Right lobe of liver (tissue), 6 donors: ENCODE measurements at regions not wholly inside any gene's neighbourhood (a gene's known extent, or its start where the extent isn't known, plus 50 kb on each side); places are given as distances from the start of the nearest gene placed in this dataset.

ENCODE experiments used
- ATAC-seq, 4 donors: fragments of 200-7000 bp; cut with Tn5 transposase; one replicate each; pipeline ENCODE4 v1.9.1; 2020; ENCODE audit warnings: mild to moderate bottlenecking in 4 of 4, moderate library complexity in 4 of 4
- DNase-seq, 3 donors: peaks; one replicate each; pipeline ENCODE4 v3.0.0-alpha.2; 2020
- H3K27ac ChIP-seq, 3 donors: fragments of 200-600 bp; one replicate each; pipeline ENCODE4 v1.8.0; 2022
- H3K27me3 ChIP-seq, 2 donors: fragments of 200-600 bp; one replicate each; pipeline ENCODE4 v1.8.0; 2022
- H3K36me3 ChIP-seq, 4 donors: fragments of 200-600 bp; sonication (generic) in 1 of 4; one replicate each; pipeline versions ENCODE4 v1.5.1 to v1.8.0; 2017 to 2022; ENCODE audit warnings: control low read depth in 1 of 4
- H3K4me1 ChIP-seq, 4 donors: fragments of 200-600 bp; sonication (generic) in 1 of 4; one replicate each; pipeline versions ENCODE4 v1.5.1 to v1.8.0; 2017 to 2022; ENCODE audit warnings: control low read depth in 1 of 4
- H3K4me3 ChIP-seq, 3 donors: fragments of 200-600 bp; one replicate each; pipeline ENCODE4 v1.8.0; 2022
- H3K9me3 ChIP-seq, 4 donors: fragments of 200-600 bp; sonication (generic) in 1 of 4; one replicate each; pipeline versions ENCODE4 v1.5.1 to v1.8.0; 2017 to 2022; ENCODE audit warnings: control low read depth in 1 of 4
- POLR2A ChIP-seq: fragments of 450-650 bp; IDR thresholded peaks from one replicate; pipeline ENCODE4 v1.6.1; 2017; ENCODE audit warnings: antibody characterized with exemption, mild to moderate bottlenecking
- WGBS: methylation state at CpG from one replicate; pipeline ENCODE4 v1.1.6; 2018; ENCODE audit warnings: low coverage, low lambda C conversion rate; ENCODE audit not compliant: insufficient coverage; ENCODE audit errors: missing lambda C conversion rate; 5-methylcytosine and 5-hydroxymethylcytosine counted together
- intact Hi-C, 2 donors: fragments of 100-400 bp; cut with DNase I; formaldehyde crosslinking; loops; one replicate each; pipeline versions ENCODE4 v1.11.2 to v1.14.1; 2022
- TF ChIP-seq, protein P1 (sequence below), 4 donors: fragments of 200-600 bp in 3 of 4; fragments of 450-650 bp in 1 of 4; IDR thresholded peaks; one replicate each; pipeline versions ENCODE4 v1.5.1 to v1.8.0; 2016 to 2022; ENCODE audit warnings: antibody characterized with exemption in 4 of 4, mild to moderate bottlenecking in 2 of 4
- donor health status: DM: no; HTN: yes; CAD: no.
- donor health status: DM: no; HTN: no; CAD: no.
- donor health status: DM: no; HTN: no; CAD: no.
- donor health status: DM: no; HTN: yes; CAD: no.
- donor health status: DM: no; HTN: yes; CAD: no.

DNA sequence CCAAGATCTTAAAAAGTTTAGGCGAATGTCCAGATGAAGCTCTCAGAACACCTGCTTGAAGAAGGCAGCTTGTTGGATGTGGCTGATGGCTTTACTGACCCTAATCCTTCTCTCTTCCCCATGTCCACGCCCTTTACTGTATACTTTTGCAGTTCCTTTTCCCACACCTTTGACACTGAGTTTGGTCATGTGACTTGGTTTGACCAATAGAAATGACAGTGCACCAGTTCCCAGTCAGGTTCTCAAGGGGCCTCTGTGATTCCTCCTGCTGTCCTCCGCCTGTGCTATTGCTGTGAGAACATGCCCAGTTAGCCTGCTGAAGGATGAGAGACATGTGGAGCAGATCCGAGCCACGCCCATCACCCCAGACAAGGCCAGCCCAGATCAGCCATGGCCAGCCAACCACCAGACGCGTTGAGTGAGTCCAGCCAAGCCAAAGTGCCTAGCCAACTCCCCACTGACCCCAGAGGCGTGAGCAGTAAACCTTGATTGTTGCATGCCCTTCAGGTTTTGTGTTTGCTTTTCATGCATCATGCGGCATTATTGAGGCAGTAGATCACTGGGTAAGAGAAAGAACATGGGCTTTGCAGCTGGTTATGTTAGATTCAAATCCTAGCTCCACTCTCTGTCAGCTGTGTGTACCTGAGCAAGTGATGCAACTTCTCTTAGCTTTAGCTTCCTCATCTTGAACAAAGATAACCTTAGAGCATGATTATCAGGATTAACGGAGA, 258.0 kb upstream of the SIX2 start:
- intact Hi-C loops: no loop called here
- Histone ChIP-seq H3K27ac (no peak overlapping the region), H3K36me3 (no peaks in the 10 kb centered on the region), H3K4me1 (no peaks in the 10 kb centered on the region), H3K27me3 (no peaks in the 10 kb centered on the region), H3K9me3 (no peaks in the 10 kb centered on the region), H3K4me3 (no peak overlapping the region)
- ATAC-seq (peak; percentile 17 to 92 (median 64)), DNase-seq (peak in 2 of 3 donors; percentile 54 to 59)
- no peak for TF ChIP-seq POLR2A
- TF ChIP-seq, protein P1, sequence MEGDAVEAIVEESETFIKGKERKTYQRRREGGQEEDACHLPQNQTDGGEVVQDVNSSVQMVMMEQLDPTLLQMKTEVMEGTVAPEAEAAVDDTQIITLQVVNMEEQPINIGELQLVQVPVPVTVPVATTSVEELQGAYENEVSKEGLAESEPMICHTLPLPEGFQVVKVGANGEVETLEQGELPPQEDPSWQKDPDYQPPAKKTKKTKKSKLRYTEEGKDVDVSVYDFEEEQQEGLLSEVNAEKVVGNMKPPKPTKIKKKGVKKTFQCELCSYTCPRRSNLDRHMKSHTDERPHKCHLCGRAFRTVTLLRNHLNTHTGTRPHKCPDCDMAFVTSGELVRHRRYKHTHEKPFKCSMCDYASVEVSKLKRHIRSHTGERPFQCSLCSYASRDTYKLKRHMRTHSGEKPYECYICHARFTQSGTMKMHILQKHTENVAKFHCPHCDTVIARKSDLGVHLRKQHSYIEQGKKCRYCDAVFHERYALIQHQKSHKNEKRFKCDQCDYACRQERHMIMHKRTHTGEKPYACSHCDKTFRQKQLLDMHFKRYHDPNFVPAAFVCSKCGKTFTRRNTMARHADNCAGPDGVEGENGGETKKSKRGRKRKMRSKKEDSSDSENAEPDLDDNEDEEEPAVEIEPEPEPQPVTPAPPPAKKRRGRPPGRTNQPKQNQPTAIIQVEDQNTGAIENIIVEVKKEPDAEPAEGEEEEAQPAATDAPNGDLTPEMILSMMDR (IDR thresholded peaks at IDR 0.05): no peak
- 79% methylated on average over 7 of the region's 10 CpGs for WGBS

DNA sequence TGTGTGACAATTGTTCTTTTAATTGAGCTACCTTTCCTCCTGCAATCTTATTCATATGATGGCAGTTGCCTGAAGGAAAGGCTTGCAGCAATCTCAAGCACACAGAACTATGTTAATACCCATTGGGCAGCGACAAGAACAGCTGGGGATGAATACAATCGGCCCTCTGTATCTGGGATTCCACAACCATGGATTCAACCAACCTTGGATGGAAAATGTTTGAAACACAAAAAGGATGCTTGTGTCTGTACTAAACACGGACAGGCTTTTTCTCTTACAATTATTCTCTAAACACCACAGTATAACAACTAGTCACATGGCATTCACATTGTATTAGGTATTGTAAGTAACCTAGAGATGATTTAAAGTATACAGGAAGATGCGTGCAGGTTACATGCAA, 256.1 kb upstream of the SIX2 start:
- Histone ChIP-seq H3K36me3 (no peaks in the 10 kb centered on the region), H3K27ac (no peak overlapping the region), H3K9me3 (no peaks in the 10 kb centered on the region), H3K27me3 (no peaks in the 10 kb centered on the region), H3K4me3 (no peak overlapping the region), H3K4me1 (no peaks in the 10 kb centered on the region)
- no peak for TF ChIP-seq POLR2A
- TF ChIP-seq, protein P1 (IDR thresholded peaks at IDR 0.05): no peak
- no peak for ATAC-seq
- DNase-seq: no peak
- WGBS: 88% methylated on average over 4 of the region's 4 CpGs
- intact Hi-C loops: no loop called here

DNA sequence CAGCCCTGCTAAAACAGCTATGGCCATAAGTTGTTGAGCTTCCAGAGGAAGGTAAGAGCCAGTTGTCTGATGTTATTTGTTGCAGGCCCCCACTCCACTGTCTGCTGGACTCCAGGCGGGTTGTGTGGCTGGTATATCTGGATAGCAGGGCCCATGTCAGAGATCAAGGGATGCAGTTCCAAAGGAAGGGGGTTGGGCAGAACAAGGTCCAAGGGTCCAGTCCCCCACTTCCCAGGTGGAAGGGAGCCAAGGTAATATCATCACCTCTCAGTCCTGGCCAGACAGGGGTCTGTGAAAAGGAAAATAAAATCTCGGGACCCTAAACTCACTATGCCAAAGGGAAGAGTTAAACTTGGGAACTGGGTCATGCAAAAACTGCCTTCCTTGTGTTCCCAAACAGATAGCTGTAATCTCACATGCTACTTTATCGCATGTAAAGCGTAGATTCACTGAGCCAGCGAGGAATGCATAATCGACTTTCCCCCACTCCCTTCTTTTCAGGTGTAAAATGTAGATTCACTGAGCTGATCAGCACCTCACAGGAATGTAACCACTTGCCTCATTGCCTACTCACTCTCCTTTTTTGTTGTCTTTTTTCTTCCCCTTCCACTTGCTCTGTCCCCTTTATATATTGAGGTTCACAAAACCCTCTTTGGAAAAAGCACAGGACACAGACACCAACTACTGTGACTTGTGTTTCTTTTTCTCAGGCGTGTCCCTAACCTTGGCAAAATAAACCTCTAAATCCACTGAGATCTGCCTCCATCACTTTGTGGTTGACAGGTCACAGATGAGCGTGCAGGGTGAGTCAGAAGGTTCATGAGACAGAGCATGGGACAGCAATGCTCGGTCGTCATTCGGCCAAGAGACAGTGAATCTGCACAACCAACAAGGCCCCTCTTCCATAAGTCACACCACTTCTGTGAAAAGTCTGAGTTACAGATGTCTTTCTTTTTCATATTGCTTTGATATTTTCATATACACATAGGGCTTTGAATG, 255.3 kb upstream of the SIX2 start:
- intact Hi-C loops: no loop called here
- ATAC-seq (no peak), DNase-seq (no peak)

DNA sequence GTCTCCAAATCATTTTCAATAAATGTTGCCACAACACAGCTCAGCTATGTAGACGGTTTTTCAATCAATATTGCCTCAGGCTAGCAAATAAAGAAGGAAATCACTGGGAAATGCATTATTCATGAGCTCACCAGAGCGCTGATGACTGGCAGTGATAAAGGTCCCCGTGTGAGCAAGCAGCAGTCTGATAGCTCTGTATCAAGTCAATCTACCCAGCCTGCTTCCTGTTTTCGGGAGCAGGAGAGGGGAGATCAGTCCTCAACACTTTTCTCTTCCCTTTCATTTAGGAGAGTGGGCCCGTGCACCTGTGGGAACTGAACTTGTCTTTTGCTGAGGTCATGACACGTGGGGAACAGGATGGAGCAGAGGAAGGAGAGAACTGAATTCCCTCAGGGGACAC, 253.9 kb upstream of the SIX2 start:
- DNase-seq: no peak
- no peak overlapping the region for H3K27ac ChIP-seq
- ATAC-seq: peak in 1 of 4 donors; percentile 81
- H3K4me3 ChIP-seq: no peak overlapping the region
- TF ChIP-seq, protein P1 (IDR thresholded peaks at IDR 0.05): no peak
- TF ChIP-seq POLR2A: no peak
- peaks cover 0 to 17% (median 6%) of the 10 kb centered on the region in 4 donors for H3K4me1 ChIP-seq
- intact Hi-C loops: no loop called here
- 26% methylated on average over 4 of the region's 6 CpGs for WGBS
- H3K27me3 ChIP-seq: no peaks in the 10 kb centered on the region
- H3K36me3 ChIP-seq: no peaks in the 10 kb centered on the region
- H3K9me3 ChIP-seq: no peaks in the 10 kb centered on the region

More for the DNA sequence above, 255.3 kb upstream of the SIX2 start:
- Histone ChIP-seq H3K4me3 (no peak overlapping the region), H3K27ac (no peak overlapping the region), H3K9me3 (no peaks in the 10 kb centered on the region), H3K4me1 (peaks cover 0 to 7% (median 3%) of the 10 kb centered on the region in 4 donors), H3K27me3 (no peaks in the 10 kb centered on the region), H3K36me3 (no peaks in the 10 kb centered on the region)
- 89% methylated on average over 11 of the region's 11 CpGs for WGBS
- TF ChIP-seq, protein P1 (IDR thresholded peaks at IDR 0.05): no peak
- no peak for TF ChIP-seq POLR2A
